ENCODE measurements at regions not wholly inside any gene's neighbourhood (a gene's known extent, or its start where the extent isn't known, plus 50 kb on each side); places are given as distances from the start of the nearest gene placed in this dataset.

- no peak for TF ChIP-seq CTCF (conservative IDR thresholded peaks at IDR 0.05)
- TF ChIP-seq ZFX (IDR thresholded peaks at IDR 0.05): no peak
- H3K27ac ChIP-seq: no peak overlapping the region
Measured at GRCh38 chr13:26927511-26927910, 166.9 kb upstream of the GPR12 start.

GRCh38 chr13:26926371-26926770 is 165.8 kb upstream of the GPR12 start:
- H3K27ac ChIP-seq: no peak overlapping the region
- no peak for TF ChIP-seq ZFX (IDR thresholded peaks at IDR 0.05)
- no peak for TF ChIP-seq CTCF (conservative IDR thresholded peaks at IDR 0.05)

- TF ChIP-seq CTCF (conservative IDR thresholded peaks at IDR 0.05) (no peak), ZFX (IDR thresholded peaks at IDR 0.05) (no peak)
- H3K27ac ChIP-seq: no peak overlapping the region
Measured at GRCh38 chr13:26923824-26924605, 163.4 kb upstream of the GPR12 start.

- H3K27ac ChIP-seq: no peak overlapping the region
- no peak for TF ChIP-seq ZFX (IDR thresholded peaks at IDR 0.05)
- no peak for TF ChIP-seq CTCF (conservative IDR thresholded peaks at IDR 0.05)
Measured at GRCh38 chr13:26921918-26922317, 161.3 kb upstream of the GPR12 start.

- TF ChIP-seq ZFX (IDR thresholded peaks at IDR 0.05): no peak
- TF ChIP-seq CTCF (conservative IDR thresholded peaks at IDR 0.05): no peak
- no peak overlapping the region for H3K27ac ChIP-seq
Measured at GRCh38 chr13:26920614-26921355, 160.2 kb upstream of the GPR12 start.

- no peak; the same call in 1 of the 2 replicates for TF ChIP-seq ZFX (IDR thresholded peaks at IDR 0.05)
- no peak overlapping the region for H3K27ac ChIP-seq
Measured at GRCh38 chr13:26919732-26920131, 159.1 kb upstream of the GPR12 start.

- TF ChIP-seq ZFX (IDR thresholded peaks at IDR 0.05) (no peak), CTCF (conservative IDR thresholded peaks at IDR 0.05) (no peak)
- no peak overlapping the region for H3K27ac ChIP-seq
Measured at GRCh38 chr13:26919311-26919710, 158.7 kb upstream of the GPR12 start.
